ENCODE measurements at regions not wholly inside any gene's neighbourhood (a gene's known extent, or its start where the extent isn't known, plus 50 kb on each side); places are given as distances from the start of the nearest gene placed in this dataset.

DNA sequence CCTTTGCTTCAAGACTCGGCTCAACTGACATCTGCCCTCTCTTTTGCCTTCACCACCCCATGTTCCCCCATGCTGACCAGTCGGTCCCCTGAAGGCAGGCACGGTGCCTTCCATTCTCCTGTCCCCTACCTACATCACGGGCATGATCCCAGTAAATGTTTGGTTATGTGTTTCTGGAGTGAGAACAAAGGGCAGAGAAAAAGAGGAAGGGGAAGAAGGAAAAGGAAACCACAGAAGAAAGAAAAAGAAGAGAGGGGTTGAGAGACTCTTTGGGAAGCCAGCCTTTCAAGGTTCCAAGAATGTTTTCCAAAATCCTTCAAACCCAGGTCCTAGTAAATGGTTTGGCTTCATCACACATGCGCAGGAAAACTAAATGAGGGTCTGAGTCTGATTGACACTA lies 84.9 kb downstream of the CDC7 start:
- H3K27ac ChIP-seq = no peak overlapping the region; the same call in 1 of the 2 replicates
- no peak for TF ChIP-seq CTCF (conservative IDR thresholded peaks at IDR 0.05)

GRCh38 chr1:91585982-91586381 lies 85.3 kb downstream of the CDC7 start:
- no peak overlapping the region; the same call in 1 of the 2 replicates for H3K27ac ChIP-seq
- no peak for TF ChIP-seq CTCF (conservative IDR thresholded peaks at IDR 0.05)
- TF ChIP-seq ZFX (IDR thresholded peaks at IDR 0.05) = no peak

DNA sequence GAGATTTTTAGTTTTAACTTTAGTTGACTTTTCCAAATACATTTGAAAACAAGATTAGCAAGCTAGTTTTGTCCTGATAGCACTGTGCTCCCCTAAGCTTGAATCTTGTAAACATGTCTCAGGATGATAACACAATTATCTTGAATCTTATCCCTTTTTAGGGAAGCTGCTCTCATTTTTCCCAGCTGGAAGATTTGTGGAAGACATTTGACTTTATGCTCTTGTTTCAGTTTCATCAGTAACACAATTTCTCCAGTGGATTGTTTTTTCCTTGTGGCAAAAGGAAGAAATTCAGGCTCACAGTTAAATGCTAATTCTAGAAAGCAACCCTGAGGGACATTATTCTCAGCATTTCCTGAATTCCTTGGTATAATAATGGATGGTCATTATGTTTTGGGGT lies 88.8 kb downstream of the CDC7 start:
- no peak overlapping the region for H3K27ac ChIP-seq
- TF ChIP-seq CTCF (conservative IDR thresholded peaks at IDR 0.05) (no peak), ZFX (IDR thresholded peaks at IDR 0.05) (no peak)

GRCh38 chr1:91591175-91591974 lies 90.7 kb downstream of the CDC7 start:
- no peak overlapping the region for H3K27ac ChIP-seq
- no peak for TF ChIP-seq ZFX (IDR thresholded peaks at IDR 0.05)
- no peak for TF ChIP-seq CTCF (conservative IDR thresholded peaks at IDR 0.05)

DNA sequence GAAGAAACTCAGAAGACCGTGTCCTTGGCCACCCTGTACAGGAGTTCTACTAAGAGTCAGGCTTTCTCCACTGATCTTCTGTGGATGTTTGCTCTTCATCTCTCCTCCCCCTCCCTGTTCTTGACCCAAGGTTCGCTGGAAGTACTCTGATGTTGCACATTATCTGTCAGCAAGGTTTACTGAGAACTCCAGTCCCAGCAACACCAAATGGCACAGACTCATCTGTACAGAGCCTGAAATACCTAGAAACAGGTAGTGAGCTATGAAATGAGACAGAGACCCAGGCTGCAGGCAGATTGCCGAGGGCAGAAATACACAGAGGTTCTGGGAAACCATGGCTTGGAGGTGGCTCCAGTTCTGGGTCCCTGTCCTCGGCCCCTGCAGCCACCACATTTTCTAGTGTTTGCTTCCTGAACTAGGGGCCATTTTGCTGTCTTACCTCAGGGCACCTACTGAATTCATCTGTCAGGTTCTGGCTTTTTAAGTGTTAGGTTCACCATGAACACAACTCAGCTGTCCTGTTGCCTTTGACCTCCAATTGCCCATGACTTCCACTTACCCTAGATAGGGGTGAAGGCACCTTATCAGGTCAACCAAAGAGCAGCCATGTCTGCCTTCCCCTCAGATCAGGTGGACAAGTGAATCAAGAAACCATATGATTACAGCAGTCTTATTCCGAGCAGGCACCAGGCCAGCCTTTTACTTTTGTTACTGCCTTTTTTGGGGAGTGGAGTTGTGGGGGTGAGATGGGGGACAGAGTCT lies 92.2 kb downstream of the CDC7 start:
- H3K27ac ChIP-seq = no peak overlapping the region
- TF ChIP-seq CTCF (conservative IDR thresholded peaks at IDR 0.05) (no peak), ZFX (IDR thresholded peaks at IDR 0.05) (no peak)

- TF ChIP-seq ZFX (IDR thresholded peaks at IDR 0.05) = no peak
- no peak overlapping the region for H3K27ac ChIP-seq
These were observed 93.9 kb downstream of the CDC7 start for GRCh38 chr1:91594383-91595055.

DNA sequence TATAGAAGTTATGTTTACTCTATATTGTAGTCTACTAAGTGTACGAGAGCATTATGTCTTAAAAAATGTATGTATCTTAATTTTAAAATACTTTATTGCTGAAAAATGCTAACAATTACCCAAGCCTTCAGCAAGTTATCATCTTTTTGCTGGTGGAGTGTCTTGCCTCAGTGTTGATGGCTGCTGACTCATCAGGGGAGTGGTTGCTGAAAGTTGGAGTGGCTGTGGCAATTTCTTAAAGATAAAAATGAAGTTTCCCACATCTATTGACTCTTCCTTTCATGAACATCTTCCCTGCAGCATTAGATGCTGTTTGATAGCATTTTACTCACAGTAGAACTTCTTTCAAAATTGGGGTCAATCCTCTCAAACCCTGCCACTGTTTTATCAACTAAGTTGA lies 95.8 kb downstream of the CDC7 start:
- no peak for TF ChIP-seq CTCF (conservative IDR thresholded peaks at IDR 0.05)
- TF ChIP-seq ZFX (IDR thresholded peaks at IDR 0.05) = no peak
- no peak overlapping the region for H3K27ac ChIP-seq
